Stimulated activated naive CD4-positive, alpha-beta T cell treated with Interleukin-2 at 50 U/mL for 16 hours (primary cell): ENCODE measurements at regions not wholly inside any gene's neighbourhood (a gene's known extent, or its start where the extent isn't known, plus 50 kb on each side); places are given as distances from the start of the nearest gene placed in this dataset.

ENCODE experiments used
- DNase-seq: peaks from one replicate; lab custom pipeline; 2025; lab: John Stamatoyannopoulos, UW

GRCh38 chr2:126774761-126775160 is 118.8 kb downstream of the GYPC start:
- no peak for DNase-seq

GRCh38 chr2:126775300-126775985 is 119.5 kb downstream of the GYPC start:
- no peak for DNase-seq

- DNase-seq, result no peak
These were observed 120.3 kb downstream of the GYPC start for GRCh38 chr2:126776255-126776654.

- peak; percentile 58 for DNase-seq
These were observed 121.0 kb downstream of the GYPC start for GRCh38 chr2:126776692-126777619.

GRCh38 chr2:126777620-126777978 is 121.1 kb upstream of the TEX51 start:
- no peak for DNase-seq

DNA sequence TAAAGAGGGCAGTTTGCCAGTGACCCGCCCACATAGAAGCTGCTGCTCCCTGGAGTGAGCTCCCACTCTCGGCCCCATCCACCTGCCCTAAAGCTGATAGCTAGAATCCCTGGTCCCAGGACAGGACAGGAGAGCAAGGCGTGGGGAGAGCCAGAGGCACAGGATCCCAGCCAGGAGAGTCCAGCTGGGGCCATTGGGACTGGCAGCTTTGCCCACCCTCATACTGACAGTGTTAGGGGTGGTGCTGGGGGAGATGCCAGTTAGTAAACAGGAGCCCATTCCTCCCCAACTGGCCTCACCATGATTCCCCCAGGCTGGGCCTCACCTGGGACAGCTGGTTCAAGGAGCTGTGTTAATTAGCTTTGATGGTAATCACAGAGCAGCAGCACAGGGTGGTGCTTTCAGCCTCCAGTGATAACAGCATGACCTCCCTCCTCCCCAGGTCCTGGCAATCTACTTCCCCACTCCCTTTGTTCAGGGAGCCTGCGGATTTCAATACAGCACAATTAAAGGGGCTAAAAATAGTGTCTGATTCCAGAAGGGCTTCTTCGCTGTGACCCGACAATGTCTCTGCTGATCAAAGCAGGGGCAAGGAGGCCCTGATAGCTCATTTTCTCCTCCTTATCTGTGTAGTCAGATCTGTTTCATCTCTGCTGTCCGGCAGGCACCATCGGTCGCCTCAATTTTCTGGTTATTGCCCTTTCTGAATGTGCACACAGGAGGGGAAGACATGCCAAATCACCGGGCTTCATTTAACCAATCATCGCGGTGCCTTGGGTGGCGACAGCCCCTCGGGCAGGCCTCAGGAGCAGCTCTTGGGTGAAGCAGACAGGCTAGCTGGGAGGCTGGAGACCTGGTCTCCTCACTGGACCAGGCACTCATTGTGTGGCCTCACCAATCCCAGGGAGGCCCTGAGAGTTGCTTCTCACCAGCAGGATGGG is 119.9 kb upstream of the TEX51 start:
- no peak for DNase-seq

- no peak for DNase-seq
These were observed 117.5 kb upstream of the TEX51 start for GRCh38 chr2:126781206-126781605.

DNA sequence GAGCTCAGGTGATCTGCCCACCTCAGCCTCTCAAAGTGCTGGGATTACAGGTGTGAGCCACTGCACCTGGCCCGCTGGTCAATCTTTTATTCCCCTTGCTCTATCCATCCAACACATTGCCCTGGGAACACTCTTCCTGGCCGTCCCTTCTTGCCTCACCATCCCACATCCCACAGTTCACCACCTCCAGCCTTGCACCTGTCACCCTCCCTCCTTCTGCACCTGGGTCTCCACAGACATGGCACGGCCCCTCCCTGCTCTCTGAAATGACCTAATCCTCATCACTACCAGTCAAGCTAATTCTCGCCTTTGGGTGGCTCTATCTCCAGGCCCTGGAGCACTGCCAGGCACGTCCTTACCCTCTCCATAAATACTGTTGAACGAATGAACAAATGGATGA is 116.9 kb upstream of the TEX51 start:
- no peak for DNase-seq

DNA sequence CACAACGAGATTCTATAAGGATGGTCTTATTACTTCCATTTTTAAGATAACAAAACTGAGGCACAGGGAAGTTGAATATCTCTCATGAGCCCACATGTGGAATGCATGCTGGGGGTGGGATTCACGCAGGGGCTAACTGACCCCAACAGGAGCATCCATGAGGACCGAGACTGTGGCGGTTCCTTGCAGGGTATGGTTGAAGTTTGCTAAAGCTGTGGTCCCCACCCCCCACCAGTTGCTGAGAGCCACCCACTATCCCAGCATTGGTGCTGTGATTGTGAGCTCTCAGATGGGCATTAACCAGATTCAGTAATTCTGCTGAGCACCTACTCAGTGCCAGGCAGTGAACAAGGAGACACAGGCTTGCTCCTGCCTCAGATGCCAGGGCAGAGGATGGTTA is 116.0 kb upstream of the TEX51 start:
- no peak for DNase-seq

GRCh38 chr2:126783341-126783740 is 115.3 kb upstream of the TEX51 start:
- no peak for DNase-seq

DNA sequence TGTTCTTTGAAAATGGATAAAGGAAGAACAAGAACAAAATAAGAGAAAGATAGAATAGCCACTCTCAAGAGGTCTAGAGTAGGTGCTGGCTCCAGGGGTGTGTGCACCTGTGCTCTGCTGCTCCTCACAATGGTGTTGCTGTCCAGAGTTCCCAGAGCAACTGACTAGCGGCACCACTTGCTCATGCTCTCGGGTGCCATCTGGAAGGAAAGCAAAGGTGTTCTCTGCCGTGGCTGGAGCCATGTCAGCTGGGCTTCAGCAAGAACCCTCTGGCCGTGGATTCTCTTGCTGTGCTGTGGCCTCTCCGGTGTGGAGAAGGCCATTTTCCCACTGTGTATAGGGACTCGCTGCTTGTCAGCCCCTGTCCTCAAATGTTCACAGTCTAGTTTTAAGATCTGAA is 114.6 kb upstream of the TEX51 start:
- no peak for DNase-seq

DNA sequence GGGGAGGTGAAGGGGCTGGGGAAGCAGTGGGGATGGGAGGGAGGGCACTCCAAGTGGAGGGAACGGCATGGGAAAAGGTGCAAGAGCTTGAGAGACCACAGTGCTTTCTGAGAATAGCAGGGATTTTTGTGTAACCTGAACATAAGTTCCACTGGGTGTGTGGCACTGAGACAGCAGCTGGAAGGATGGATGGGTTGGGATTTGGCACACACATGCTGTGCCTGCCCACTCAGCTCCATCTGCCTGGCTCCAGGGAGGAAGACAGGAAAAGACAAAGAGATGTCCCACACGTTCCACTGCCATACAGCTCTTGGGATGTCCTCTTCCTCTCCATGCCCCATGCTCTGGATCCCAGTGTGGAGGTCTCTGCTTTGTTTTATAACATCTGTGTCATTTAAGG is 114.1 kb upstream of the TEX51 start:
- no peak for DNase-seq

DNA sequence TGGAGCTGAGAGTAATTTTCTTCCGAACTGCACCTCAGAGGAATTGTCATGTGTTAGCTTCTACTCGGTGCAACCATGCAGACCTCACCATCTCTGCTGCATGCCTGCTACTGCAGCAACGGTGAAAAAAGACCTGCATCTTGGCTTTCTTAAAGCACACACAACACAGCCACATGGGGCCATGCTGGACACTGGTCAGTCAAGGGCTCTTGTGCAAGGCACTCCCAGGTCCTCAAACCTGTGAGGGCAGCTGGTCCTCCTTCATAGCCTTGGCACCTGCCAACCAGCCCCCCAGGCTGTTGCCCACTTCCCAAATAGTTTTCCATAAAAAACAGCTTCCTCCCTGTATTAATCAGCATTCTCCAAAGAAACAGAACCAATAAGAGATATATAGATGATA is 113.5 kb upstream of the TEX51 start:
- DNase-seq, result no peak

GRCh38 chr2:126785862-126786261 is 112.8 kb upstream of the TEX51 start:
- no peak for DNase-seq

DNA sequence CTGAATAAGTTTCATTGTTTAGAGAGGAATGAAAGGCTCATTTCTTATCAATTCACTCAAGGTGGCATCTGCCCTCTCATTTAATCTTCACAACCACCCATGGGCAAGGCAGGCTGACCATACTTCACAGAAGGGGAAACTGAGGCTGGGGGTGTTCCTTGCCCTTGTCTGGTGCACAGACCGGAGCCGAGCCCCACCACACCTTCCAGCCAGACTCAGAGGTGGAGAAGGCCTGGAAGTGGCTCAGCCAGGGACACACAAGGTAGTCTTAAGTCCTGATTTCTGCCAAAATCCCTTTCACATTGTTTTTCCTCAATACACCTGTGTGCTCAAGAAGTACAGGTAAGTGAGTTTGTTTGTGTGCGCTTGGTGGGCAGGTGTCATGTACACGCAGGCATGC is 111.9 kb upstream of the TEX51 start:
- DNase-seq, result no peak

DNA sequence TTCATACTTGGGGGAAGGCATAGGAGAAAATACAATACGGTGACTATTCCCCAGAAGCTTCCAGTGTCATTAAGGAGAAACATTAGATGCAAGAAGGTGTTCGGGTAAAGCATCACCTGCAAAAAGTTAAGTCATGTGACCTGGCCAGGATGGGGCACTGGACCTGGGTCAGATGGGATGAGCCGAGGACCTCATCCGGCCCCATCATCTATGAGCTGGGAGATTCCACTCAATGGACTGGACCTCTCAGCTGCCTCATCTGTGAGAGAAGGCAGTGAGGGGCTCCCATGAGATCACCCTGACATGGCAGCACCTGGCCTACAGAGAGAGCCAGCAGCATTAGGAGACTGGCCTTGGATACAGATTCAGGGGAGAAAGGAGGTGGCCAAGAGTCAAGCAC is 111.4 kb upstream of the TEX51 start:
- no peak for DNase-seq

- DNase-seq, result no peak
These were observed 110.6 kb upstream of the TEX51 start for GRCh38 chr2:126788113-126788512.

DNA sequence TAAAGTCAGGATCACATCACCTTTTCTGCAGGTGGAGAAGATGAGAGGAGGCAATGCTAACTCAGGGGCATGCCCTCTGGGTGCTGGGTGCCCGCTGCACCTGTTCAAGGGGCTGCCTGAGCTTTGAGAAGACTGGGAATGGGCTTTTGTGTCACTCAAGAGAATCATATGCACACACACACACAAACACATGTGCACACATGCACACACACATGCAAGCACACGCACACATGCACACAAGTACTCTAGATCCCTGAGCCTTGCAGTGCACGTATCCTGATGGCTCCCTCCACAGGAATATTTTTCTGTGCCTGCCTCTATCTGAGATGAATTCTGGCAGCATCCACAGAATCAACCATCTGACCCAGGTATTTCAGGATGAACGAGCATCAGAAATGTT is 110.0 kb upstream of the TEX51 start:
- no peak for DNase-seq

- no peak for DNase-seq
These were observed 107.5 kb upstream of the TEX51 start for GRCh38 chr2:126790987-126791780.

DNA sequence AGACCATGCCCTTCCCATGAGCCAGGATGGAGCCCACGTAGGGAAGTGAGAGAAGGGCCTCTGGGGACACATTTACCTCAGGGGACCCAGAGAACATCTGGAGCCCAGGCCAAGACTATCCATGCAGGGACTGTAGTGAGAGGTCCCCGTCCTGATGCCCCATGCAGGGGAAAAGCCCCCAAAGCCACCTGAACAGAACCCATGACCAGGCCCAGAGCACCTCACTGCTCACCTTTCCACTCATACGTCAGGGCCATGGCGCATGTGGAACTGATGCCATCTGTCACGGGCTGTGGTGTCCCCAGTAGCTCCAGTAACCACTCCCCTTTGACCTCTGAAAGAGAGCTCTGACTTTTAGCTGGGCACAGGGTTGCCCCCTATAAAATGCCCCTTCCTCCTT is 106.5 kb upstream of the TEX51 start:
- no peak for DNase-seq

GRCh38 chr2:126792993-126793392 is 105.7 kb upstream of the TEX51 start:
- no peak for DNase-seq
